ENCODE measurements at regions not wholly inside any gene's neighbourhood (a gene's known extent, or its start where the extent isn't known, plus 50 kb on each side); places are given as distances from the start of the nearest gene placed in this dataset.

DNA sequence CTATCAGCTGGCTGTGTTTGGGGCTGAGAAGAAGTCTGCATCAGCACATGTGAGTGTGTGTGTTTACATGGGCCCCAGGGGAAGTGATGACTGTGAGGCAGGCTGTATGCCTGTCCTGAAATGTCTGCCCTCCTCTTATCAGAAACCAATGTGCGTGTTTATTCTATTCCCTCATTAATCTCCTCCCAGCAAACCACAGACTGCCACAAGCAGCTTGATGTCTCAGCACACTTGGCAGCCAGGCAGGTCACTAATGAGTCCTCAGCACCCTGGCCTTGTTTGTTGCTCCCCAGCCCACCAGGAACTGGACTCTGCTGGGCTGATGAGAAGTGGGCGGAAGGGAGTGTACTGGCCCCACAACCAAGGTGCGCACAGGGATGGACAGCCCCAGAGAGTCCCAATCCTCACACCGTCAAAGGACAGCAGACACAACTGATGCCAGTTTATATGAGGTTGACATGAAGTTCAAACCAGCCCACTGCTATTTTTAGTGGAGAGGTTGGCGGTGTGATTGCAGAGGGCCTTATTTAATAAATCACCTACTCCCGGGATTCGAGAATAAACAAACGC is 225.8 kb downstream of the ETS1 start:
- Histone ChIP-seq H3K4me1 (peaks cover 26% of the 10 kb centered on the region), H3K4me3 (no peak overlapping the region), H3K27ac (replicated peaks) (no peak overlapping the region), H3K27me3 (ENCODE audit: low read depth) (no peaks in the 10 kb centered on the region), H3K36me3 (no peaks in the 10 kb centered on the region), H3K9me3 (replicated peaks) (no peaks in the 10 kb centered on the region)
- intact Hi-C loops (cut with micrococcal nuclease), result no loop called here
- no peak for DNase-seq
- TF ChIP-seq, protein P1, sequence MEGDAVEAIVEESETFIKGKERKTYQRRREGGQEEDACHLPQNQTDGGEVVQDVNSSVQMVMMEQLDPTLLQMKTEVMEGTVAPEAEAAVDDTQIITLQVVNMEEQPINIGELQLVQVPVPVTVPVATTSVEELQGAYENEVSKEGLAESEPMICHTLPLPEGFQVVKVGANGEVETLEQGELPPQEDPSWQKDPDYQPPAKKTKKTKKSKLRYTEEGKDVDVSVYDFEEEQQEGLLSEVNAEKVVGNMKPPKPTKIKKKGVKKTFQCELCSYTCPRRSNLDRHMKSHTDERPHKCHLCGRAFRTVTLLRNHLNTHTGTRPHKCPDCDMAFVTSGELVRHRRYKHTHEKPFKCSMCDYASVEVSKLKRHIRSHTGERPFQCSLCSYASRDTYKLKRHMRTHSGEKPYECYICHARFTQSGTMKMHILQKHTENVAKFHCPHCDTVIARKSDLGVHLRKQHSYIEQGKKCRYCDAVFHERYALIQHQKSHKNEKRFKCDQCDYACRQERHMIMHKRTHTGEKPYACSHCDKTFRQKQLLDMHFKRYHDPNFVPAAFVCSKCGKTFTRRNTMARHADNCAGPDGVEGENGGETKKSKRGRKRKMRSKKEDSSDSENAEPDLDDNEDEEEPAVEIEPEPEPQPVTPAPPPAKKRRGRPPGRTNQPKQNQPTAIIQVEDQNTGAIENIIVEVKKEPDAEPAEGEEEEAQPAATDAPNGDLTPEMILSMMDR (IDR thresholded peaks at IDR 0.05; ENCODE audit: borderline replicate concordance), result no peak

DNA sequence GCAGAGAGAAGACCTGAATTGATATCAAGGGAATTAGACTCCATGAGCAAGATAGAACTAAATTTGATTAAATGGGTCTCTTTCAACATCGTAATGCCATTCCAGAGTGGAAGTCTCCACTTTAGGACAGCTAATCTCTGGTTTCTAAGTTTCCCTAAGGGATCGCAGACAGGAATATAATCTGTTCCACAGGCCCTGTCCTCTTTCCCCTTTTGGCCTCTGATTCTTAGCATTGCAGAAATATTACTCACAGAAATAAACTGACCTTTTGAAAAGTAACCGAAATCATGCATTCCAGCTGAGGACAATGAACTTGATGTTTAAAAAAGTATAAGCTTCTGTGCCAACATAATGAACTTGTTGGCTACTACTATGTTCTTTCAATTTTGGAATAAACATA is 227.8 kb downstream of the ETS1 start:
- intact Hi-C loops (cut with micrococcal nuclease), result no loop called here

DNA sequence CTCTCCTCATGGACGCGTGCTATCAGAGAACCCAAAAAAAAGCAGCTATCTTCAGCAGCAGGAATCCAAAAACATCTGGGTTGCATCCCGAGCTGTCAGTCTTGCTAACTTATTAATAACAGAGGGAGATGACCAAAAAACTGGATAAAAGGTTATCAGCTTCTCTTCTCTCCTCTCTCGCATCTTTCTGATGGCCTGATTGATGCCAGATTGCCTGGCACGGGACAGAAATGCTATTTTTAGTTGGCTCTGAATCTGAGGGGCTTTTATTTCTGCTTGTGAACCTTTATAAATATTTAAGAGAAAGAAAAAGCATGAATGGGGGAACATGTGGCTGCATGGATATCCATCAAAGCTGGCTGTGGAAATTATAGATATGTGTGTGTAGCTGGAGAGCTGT is 230.3 kb downstream of the ETS1 start:
- Histone ChIP-seq H3K4me1 (peaks cover 26% of the 10 kb centered on the region), H3K36me3 (no peaks in the 10 kb centered on the region), H3K27ac (replicated peaks) (no peak overlapping the region), H3K9me3 (replicated peaks) (no peaks in the 10 kb centered on the region), H3K4me3 (no peak overlapping the region), H3K27me3 (ENCODE audit: low read depth) (no peaks in the 10 kb centered on the region)
- no peak for DNase-seq
- TF ChIP-seq, protein P1 (IDR thresholded peaks at IDR 0.05; ENCODE audit: borderline replicate concordance), result no peak
- intact Hi-C loops (cut with micrococcal nuclease), result no loop called here

More for the DNA sequence above, 227.8 kb downstream of the ETS1 start:
- H3K27me3 ChIP-seq (ENCODE audit: low read depth), result no peaks in the 10 kb centered on the region
- H3K27ac ChIP-seq (replicated peaks), result no peak overlapping the region
- no peak overlapping the region for H3K4me3 ChIP-seq
- no peak for DNase-seq
- H3K9me3 ChIP-seq (replicated peaks), result no peaks in the 10 kb centered on the region
- TF ChIP-seq, protein P1 (IDR thresholded peaks at IDR 0.05; ENCODE audit: borderline replicate concordance), result no peak
- H3K36me3 ChIP-seq, result no peaks in the 10 kb centered on the region
- H3K4me1 ChIP-seq, result peaks cover 26% of the 10 kb centered on the region

DNA sequence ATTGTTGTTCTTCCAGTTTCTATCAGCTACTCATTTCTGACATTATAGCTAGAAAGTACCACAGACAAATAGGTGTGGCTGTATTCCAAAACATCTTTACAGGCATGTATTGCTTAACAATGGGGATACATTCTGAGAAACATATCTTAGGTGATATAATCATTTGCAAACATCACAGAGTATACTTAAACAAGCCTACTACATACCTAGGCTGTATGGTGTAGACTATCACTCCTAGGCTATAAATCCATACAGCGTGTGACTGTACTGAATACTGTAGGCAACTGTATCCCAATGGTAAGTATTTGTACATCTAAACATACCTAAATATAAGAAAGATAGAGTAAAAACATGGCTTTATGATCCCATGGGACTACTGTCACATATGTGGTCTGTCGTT is 231.8 kb downstream of the ETS1 start:
- H3K4me1 ChIP-seq, result peaks cover 20% of the 10 kb centered on the region
- intact Hi-C loops (cut with micrococcal nuclease), result no loop called here
- TF ChIP-seq, protein P1 (IDR thresholded peaks at IDR 0.05; ENCODE audit: borderline replicate concordance), result no peak
- H3K27me3 ChIP-seq (ENCODE audit: low read depth), result no peaks in the 10 kb centered on the region
- no peaks in the 10 kb centered on the region for H3K36me3 ChIP-seq
- H3K9me3 ChIP-seq (replicated peaks), result no peaks in the 10 kb centered on the region
- no peak overlapping the region for H3K27ac ChIP-seq (replicated peaks)
- no peak overlapping the region for H3K4me3 ChIP-seq
- DNase-seq, result no peak

DNA sequence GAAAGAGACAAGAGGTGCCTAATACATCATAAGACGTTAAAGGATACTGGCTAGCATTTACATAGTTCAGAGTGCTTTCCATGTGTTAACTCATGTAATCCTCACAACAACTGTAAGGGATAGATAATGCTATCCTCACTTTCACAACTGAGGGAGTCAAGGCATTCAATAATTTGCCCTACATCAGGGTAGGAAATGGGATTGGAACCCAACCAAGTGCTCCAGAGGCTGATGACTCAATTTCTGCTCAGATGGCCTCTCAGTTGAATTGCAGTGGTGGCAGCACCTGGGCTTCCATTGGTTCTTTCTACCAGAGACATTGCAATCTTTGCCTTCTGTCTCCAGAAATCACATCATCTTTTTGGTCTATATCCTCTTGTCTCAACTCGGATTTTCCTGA is 232.9 kb downstream of the ETS1 start:
- no peaks in the 10 kb centered on the region for H3K9me3 ChIP-seq (replicated peaks)
- peaks cover 14% of the 10 kb centered on the region for H3K4me1 ChIP-seq
- H3K27ac ChIP-seq (replicated peaks), result no peak overlapping the region
- intact Hi-C loops (cut with micrococcal nuclease), result no loop called here
- H3K27me3 ChIP-seq (ENCODE audit: low read depth), result no peaks in the 10 kb centered on the region
- DNase-seq, result no peak
- H3K36me3 ChIP-seq, result no peaks in the 10 kb centered on the region
- H3K4me3 ChIP-seq, result no peak overlapping the region
- TF ChIP-seq, protein P1 (IDR thresholded peaks at IDR 0.05; ENCODE audit: borderline replicate concordance), result no peak

All from left ventricle myocardium inferior (tissue), 1 donor.